Stimulated activated CD4-positive, alpha-beta T cell treated with anti-CD3 and anti-CD28 coated beads, Interleukin-15, amount 100 ng/mL, for 1 hour (primary cell): ENCODE measurements at regions not wholly inside any gene's neighbourhood (a gene's known extent, or its start where the extent isn't known, plus 50 kb on each side); places are given as distances from the start of the nearest gene placed in this dataset.

Source experiments
- DNase-seq, 2 donors: peaks; one replicate each; pipeline ENCODE4 v3.0.0-alpha.2; 2020; ENCODE audit warnings: low read depth in 1 of 2, low spot score in 1 of 2

- DNase-seq, result no peak
These were observed 73.4 kb upstream of the GAREM1 start for GRCh38 chr18:32544088-32544487.

GRCh38 chr18:32542221-32542798 is 71.6 kb upstream of the GAREM1 start:
- DNase-seq, result no peak

GRCh38 chr18:32530947-32531651 is 60.4 kb upstream of the GAREM1 start:
- no peak for DNase-seq

GRCh38 chr18:32529722-32530420 is 59.2 kb upstream of the GAREM1 start:
- DNase-seq, result no peak

GRCh38 chr18:32520771-32521170 is 50.1 kb upstream of the GAREM1 start:
- DNase-seq, result no peak
